ENCODE measurements at regions not wholly inside any gene's neighbourhood (a gene's known extent, or its start where the extent isn't known, plus 50 kb on each side); places are given as distances from the start of the nearest gene placed in this dataset.

GRCh38 chr1:82106672-82107071 lies 305.9 kb downstream of the ADGRL2 start:
- BruUV-seq (replicated peaks), result no TSS peak
- H3K4ac ChIP-seq (ENCODE audit: low read depth, low read length), result no peak overlapping the region
- H3K23ac ChIP-seq (ENCODE audit: low read depth, low read length), result no peak overlapping the region
- H3K9ac ChIP-seq (ENCODE audit: low read depth, low read length), result no peak overlapping the region
- no CpG with 5 or more reads among the region's 1 CpG for WGBS, 2 experiments (ENCODE audit: extremely low coverage in 2 of 2, insufficient read length in 1 of 2)
- no peak overlapping the region for H2AK5ac ChIP-seq (ENCODE audit: low read depth, low read length)
- no peaks in the 10 kb centered on the region for H4K20me1 ChIP-seq (ENCODE audit: insufficient read depth, low read length)
- no peaks in the 10 kb centered on the region for H3K9me1 ChIP-seq (ENCODE audit: insufficient read depth, low read length)
- no peak overlapping the region for H2BK120ac ChIP-seq (ENCODE audit: low read depth, low read length)
- ChIA-PET CTCF (no interaction called here), POLR2A (ENCODE audit: unreplicated experiment) (no interaction called here)
- TF ChIP-seq FOS (IDR thresholded peaks at IDR 0.05; ENCODE audit: low read depth, low read length) (no peak), CEBPB (IDR thresholded peaks at IDR 0.05; ENCODE audit: low read depth, low read length) (no peak), RFX5 (IDR thresholded peaks at IDR 0.05; ENCODE audit: low read depth, low read length) (no peak), MAZ (IDR thresholded peaks at IDR 0.05; ENCODE audit: borderline replicate concordance, low read depth, low read length) (no peak), RCOR1 (IDR thresholded peaks at IDR 0.05; ENCODE audit: insufficient replicate concordance, low read length) (no peak), CTCF (conservative IDR thresholded peaks at IDR 0.05; ENCODE audit: low read depth, low read length) (no peak), BHLHE40 (IDR thresholded peaks at IDR 0.05; ENCODE audit: low read depth, low read length) (no peak), NFE2L2 (IDR thresholded peaks at IDR 0.05; ENCODE audit: low read depth, low read length) (no peak)
- no peaks in the 10 kb centered on the region; the same call in 1 of the 2 replicates for H3K9me3 ChIP-seq (ENCODE audit: control insufficient read depth, insufficient read depth, low read length)
- H3K4me3 ChIP-seq (ENCODE audit: insufficient read depth, low read depth, low read length), result no peak overlapping the region
- no peak overlapping the region for H4K5ac ChIP-seq (ENCODE audit: low read depth, low read length)
- H3K36me3 ChIP-seq (ENCODE audit: control insufficient read depth, insufficient read depth, low read length), result no peaks in the 10 kb centered on the region
- ATAC-seq (ENCODE audit: low read depth) (no peak), DNase-seq (no peak)
- H3K27ac ChIP-seq (ENCODE audit: insufficient read depth, low read length), result no peak overlapping the region
- no peak overlapping the region for H3K18ac ChIP-seq (ENCODE audit: low read depth, low read length)
- intact Hi-C loops (cut with micrococcal nuclease), result no loop called here
- no peak overlapping the region for H3K56ac ChIP-seq (ENCODE audit: extremely low read depth, insufficient read depth, low read length)
- no peak overlapping the region for H3K14ac ChIP-seq (replicated peaks; ENCODE audit: low read depth, low read length)
- dilution Hi-C loops (cut with HindIII; ENCODE audit: low sequenced_read_pairs, unreplicated experiment), result no loop called here
- H3K27me3 ChIP-seq (ENCODE audit: control insufficient read depth, insufficient read depth, low read length), result no peaks in the 10 kb centered on the region
- H2AFZ ChIP-seq (replicated peaks; ENCODE audit: low read length, poor library complexity), result no peak overlapping the region
- H4K91ac ChIP-seq (ENCODE audit: insufficient read depth, low read depth, low read length), result no peak overlapping the region
- no peak overlapping the region for H3K4me2 ChIP-seq (ENCODE audit: low read depth, low read length)
- H3K79me1 ChIP-seq (ENCODE audit: low read depth in 1 of 2, low read length in 2 of 2), result no peaks in the 10 kb centered on the region
- no peak overlapping the region for H4K8ac ChIP-seq (ENCODE audit: low read depth in 2 of 2, low read length in 2 of 2)
- no peak overlapping the region for H2BK20ac ChIP-seq (ENCODE audit: low read depth, low read length)
- no peak overlapping the region for H2AK9ac ChIP-seq (replicated peaks; ENCODE audit: low read depth, low read length, poor library complexity)
- no peaks in the 10 kb centered on the region for H3K4me1 ChIP-seq (ENCODE audit: control insufficient read depth, insufficient read depth, low read length)
- no peak overlapping the region for H2BK5ac ChIP-seq (ENCODE audit: low read depth, low read length, poor library complexity, severe bottlenecking)
- no peak overlapping the region for H2BK15ac ChIP-seq (ENCODE audit: low read depth, low read length)
- in situ Hi-C loops (cut with MboI; ENCODE audit: low sequenced_read_pairs), result no loop called here
